Progenitor cell of endocrine pancreas (in vitro differentiated cells): ENCODE measurements at regions not wholly inside any gene's neighbourhood (a gene's known extent, or its start where the extent isn't known, plus 50 kb on each side); places are given as distances from the start of the nearest gene placed in this dataset.

ENCODE experiments used
- DNase-seq: peaks from one replicate; pipeline ENCODE4 v3.0.0; 2021; ENCODE audit warnings: low spot score; ENCODE audit not compliant: unreplicated experiment
- H3K27ac Mint-ChIP-seq: 2 replicates; pipeline ENCODE4 v1.8.0; 2021; ENCODE audit warnings: mild to moderate bottlenecking, moderate library complexity, mixed read lengths
- H3K27me3 Mint-ChIP-seq: 2 replicates; pipeline ENCODE4 v1.8.0; 2021; ENCODE audit warnings: mixed read lengths
- H3K36me3 Mint-ChIP-seq: 2 replicates; pipeline ENCODE4 v1.8.0; 2022; ENCODE audit warnings: mixed read lengths; ENCODE audit not compliant: insufficient read depth
- H3K4me1 Mint-ChIP-seq: 2 replicates; pipeline ENCODE4 v1.8.0; 2021; ENCODE audit warnings: low read depth, mixed read lengths
- H3K4me3 Mint-ChIP-seq: 2 replicates; pipeline ENCODE4 v1.8.0; 2021; ENCODE audit warnings: low read depth, mild to moderate bottlenecking, moderate library complexity, mixed read lengths
- H3K9me3 Mint-ChIP-seq: 2 replicates; pipeline ENCODE4 v1.8.0; 2021; ENCODE audit warnings: low read depth, mixed read lengths
- CTCF ChIP-seq: fragments of 200-600 bp; sonication (generic); IDR thresholded peaks from one replicate; pipeline ENCODE4 v1.5.0; 2021; ENCODE audit warnings: antibody characterized with exemption, mild to moderate bottlenecking; ENCODE audit not compliant: unreplicated experiment

- Mint-ChIP-seq H3K4me1 (no peaks in the 10 kb centered on the region), H3K36me3 (no peaks in the 10 kb centered on the region), H3K4me3 (no peak overlapping the region), H3K27ac (no peak overlapping the region), H3K9me3 (no peaks in the 10 kb centered on the region), H3K27me3 (peaks cover 6% of the 10 kb centered on the region)
- TF ChIP-seq CTCF = no peak
- no peak for DNase-seq
Observed at GRCh38 chr13:22001336-22001735, 330.5 kb downstream of the FGF9 start.

GRCh38 chr13:22002893-22003292, 332.0 kb downstream of the FGF9 start:
- H3K27ac Mint-ChIP-seq = no peak overlapping the region
- no peak for DNase-seq
- H3K4me1 Mint-ChIP-seq = no peaks in the 10 kb centered on the region
- no peaks in the 10 kb centered on the region for H3K36me3 Mint-ChIP-seq
- H3K9me3 Mint-ChIP-seq = peaks cover under 1% of the 10 kb centered on the region
- no peak for TF ChIP-seq CTCF
- no peak overlapping the region for H3K4me3 Mint-ChIP-seq
- H3K27me3 Mint-ChIP-seq = peaks cover 6% of the 10 kb centered on the region

- no peaks in the 10 kb centered on the region for H3K36me3 Mint-ChIP-seq
- H3K4me3 Mint-ChIP-seq = no peak overlapping the region
- no peak for DNase-seq
- peaks cover 3% of the 10 kb centered on the region for H3K9me3 Mint-ChIP-seq
- no peaks in the 10 kb centered on the region for H3K27me3 Mint-ChIP-seq
- H3K27ac Mint-ChIP-seq = no peak overlapping the region
- peaks cover 9% of the 10 kb centered on the region for H3K4me1 Mint-ChIP-seq
- TF ChIP-seq CTCF = no peak
Observed at GRCh38 chr13:22009500-22009899, 338.6 kb downstream of the FGF9 start.

- Mint-ChIP-seq H3K36me3 (no peaks in the 10 kb centered on the region), H3K9me3 (peaks cover 3% of the 10 kb centered on the region), H3K27ac (no peak overlapping the region), H3K4me1 (peaks cover 9% of the 10 kb centered on the region), H3K4me3 (no peak overlapping the region), H3K27me3 (no peaks in the 10 kb centered on the region)
- TF ChIP-seq CTCF = no peak
- no peak for DNase-seq
Observed at GRCh38 chr13:22009937-22010336, 339.1 kb downstream of the FGF9 start.

- Mint-ChIP-seq H3K4me1 (peaks cover 9% of the 10 kb centered on the region), H3K9me3 (peaks cover 3% of the 10 kb centered on the region), H3K27me3 (no peaks in the 10 kb centered on the region), H3K27ac (no peak overlapping the region), H3K4me3 (no peak overlapping the region), H3K36me3 (no peaks in the 10 kb centered on the region)
- TF ChIP-seq CTCF = no peak
- DNase-seq = no peak
Observed at GRCh38 chr13:22012686-22013085, 341.8 kb downstream of the FGF9 start.
